Endodermal cell (in vitro differentiated cells): ENCODE measurements at regions not wholly inside any gene's neighbourhood (a gene's known extent, or its start where the extent isn't known, plus 50 kb on each side); places are given as distances from the start of the nearest gene placed in this dataset.

Experiments
- DNase-seq: peaks from one replicate; pipeline ENCODE4 v3.0.0-alpha.2; 2017
- H3K27ac ChIP-seq: 2 replicates; pipeline ENCODE4 v1.5.1; 2013; ENCODE audit warnings: mild to moderate bottlenecking, low read depth, low read length, moderate library complexity
- H3K27me3 ChIP-seq: 2 replicates; pipeline ENCODE4 v1.6.1; 2013; ENCODE audit warnings: mild to moderate bottlenecking, low read length, moderate library complexity; ENCODE audit not compliant: insufficient read depth, control insufficient read depth, poor library complexity, severe bottlenecking
- H3K36me3 ChIP-seq: 2 replicates; pipeline ENCODE4 v1.7.0; 2013; ENCODE audit warnings: mild to moderate bottlenecking, low read length, moderate library complexity; ENCODE audit not compliant: control insufficient read depth, insufficient read depth
- H3K4me1 ChIP-seq: one replicate; pipeline ENCODE4 v1.7.0; 2013; ENCODE audit warnings: low read length; ENCODE audit not compliant: control insufficient read depth, insufficient read depth
- H3K4me3 ChIP-seq: 2 replicates; pipeline ENCODE4 v1.5.1; 2013; ENCODE audit warnings: mild to moderate bottlenecking, low read length, moderate library complexity
- H3K9ac ChIP-seq: 2 replicates; pipeline ENCODE4 v1.6.1; 2013; ENCODE audit warnings: mild to moderate bottlenecking, low read length, moderate library complexity; ENCODE audit not compliant: poor library complexity, severe bottlenecking; ENCODE audit errors: extremely low read depth
- H3K9me3 ChIP-seq: 2 replicates; pipeline ENCODE4 v1.6.1; 2013; ENCODE audit warnings: mild to moderate bottlenecking, low read length, moderate library complexity; ENCODE audit not compliant: control insufficient read depth
- H3K27ac Mint-ChIP-seq: 2 replicates; pipeline ENCODE4 v1.8.0; 2020; ENCODE audit warnings: mixed read lengths
- H3K27me3 Mint-ChIP-seq: 2 replicates; pipeline ENCODE4 v1.8.0; 2021; ENCODE audit warnings: mild to moderate bottlenecking, mixed read lengths; ENCODE audit not compliant: insufficient read depth
- H3K36me3 Mint-ChIP-seq: 2 replicates; pipeline ENCODE4 v1.8.0; 2020; ENCODE audit warnings: low read depth, mixed read lengths
- H3K4me1 Mint-ChIP-seq: 2 replicates; pipeline ENCODE4 v1.8.0; 2020; ENCODE audit warnings: mixed read lengths
- H3K4me3 Mint-ChIP-seq: 2 replicates; pipeline ENCODE4 v1.8.0; 2020; ENCODE audit warnings: mild to moderate bottlenecking, moderate library complexity, mixed read lengths
- H3K9me3 Mint-ChIP-seq: 2 replicates; pipeline ENCODE4 v1.8.0; 2020; ENCODE audit warnings: mild to moderate bottlenecking, mixed read lengths
- WGBS, 2 experiments: methylation state at CpG; one replicate each; pipeline versions ENCODE4 v1.1.5 to v1.1.7; 2013; ENCODE audit warnings: missing lambda C conversion rate in 2 of 2, mixed read lengths in 1 of 2; ENCODE audit not compliant: insufficient coverage in 1 of 2, insufficient read length in 1 of 2; 5-methylcytosine and 5-hydroxymethylcytosine counted together
- TF ChIP-seq, protein P1 (sequence below): fragments of 200-600 bp; sonication (generic); conservative IDR thresholded peaks from 2 replicates; pipeline ENCODE4 v1.5.0; 2021; ENCODE audit warnings: antibody characterized with exemption, mild to moderate bottlenecking

DNA sequence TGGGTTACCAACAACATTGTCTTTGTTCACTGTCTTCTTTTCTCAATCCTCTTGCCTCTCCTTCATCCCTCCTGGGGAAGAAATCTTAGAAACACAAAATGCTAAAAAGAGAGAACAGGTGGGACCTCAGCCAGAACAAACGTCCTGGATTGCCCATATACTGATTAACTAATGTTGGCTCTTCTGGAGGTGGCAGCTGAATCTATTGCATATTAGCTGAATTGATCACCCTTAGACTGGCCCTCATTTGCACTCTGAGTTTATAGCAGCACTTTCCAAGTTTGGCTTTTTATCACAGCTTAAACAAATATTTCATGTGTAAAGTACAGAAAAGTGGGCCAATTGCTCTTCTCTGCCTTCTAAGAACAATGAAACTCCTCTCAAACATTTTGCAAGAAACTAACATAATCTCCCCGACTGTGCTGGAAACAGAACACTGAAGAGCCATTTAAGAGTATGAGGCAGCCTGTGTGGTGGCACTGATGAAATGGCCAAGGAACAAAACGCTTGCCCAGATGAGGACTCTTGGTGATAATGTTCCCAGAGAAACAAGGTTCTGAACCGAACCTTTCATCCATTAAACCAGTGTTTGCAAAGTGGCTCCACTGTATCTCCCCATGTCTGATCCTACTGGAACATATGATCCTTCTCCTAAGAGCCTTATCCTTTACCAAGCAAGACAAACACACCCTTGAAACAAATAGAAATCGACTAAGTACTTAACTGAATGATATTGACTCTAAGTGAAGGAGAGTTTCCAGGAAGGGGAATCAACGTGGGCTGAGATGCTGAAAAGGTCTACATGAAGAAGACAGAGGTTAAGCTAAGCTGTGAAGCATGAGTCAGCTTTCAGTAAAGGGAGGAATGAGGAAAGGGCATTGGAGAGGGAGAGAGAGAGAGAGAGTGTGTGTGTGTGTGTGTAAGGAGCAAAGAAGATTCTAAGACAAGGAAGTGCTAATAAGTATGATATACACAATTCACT is 83.2 kb upstream of the LIFR start:
- Histone ChIP-seq H3K4me1 (no peaks in the 10 kb centered on the region), H3K36me3 (no peaks in the 10 kb centered on the region), H3K4me3 (no peak overlapping the region), H3K27ac (no peak overlapping the region), H3K9me3 (peaks cover 7% of the 10 kb centered on the region), H3K9ac (no peak overlapping the region), H3K27me3 (no peaks in the 10 kb centered on the region)
- no peaks in the 10 kb centered on the region for H3K36me3 Mint-ChIP-seq
- H3K27me3 Mint-ChIP-seq = peaks cover 2% of the 10 kb centered on the region
- no peak for DNase-seq
- 72 to 81% methylated on average over 4 to 6 of the region's 6 CpGs for WGBS, 2 experiments
- peaks cover 16% of the 10 kb centered on the region for H3K4me1 Mint-ChIP-seq
- H3K9me3 Mint-ChIP-seq = no peaks in the 10 kb centered on the region
- H3K4me3 Mint-ChIP-seq = no peak overlapping the region
- H3K27ac Mint-ChIP-seq = no peak overlapping the region
- TF ChIP-seq, protein P1, sequence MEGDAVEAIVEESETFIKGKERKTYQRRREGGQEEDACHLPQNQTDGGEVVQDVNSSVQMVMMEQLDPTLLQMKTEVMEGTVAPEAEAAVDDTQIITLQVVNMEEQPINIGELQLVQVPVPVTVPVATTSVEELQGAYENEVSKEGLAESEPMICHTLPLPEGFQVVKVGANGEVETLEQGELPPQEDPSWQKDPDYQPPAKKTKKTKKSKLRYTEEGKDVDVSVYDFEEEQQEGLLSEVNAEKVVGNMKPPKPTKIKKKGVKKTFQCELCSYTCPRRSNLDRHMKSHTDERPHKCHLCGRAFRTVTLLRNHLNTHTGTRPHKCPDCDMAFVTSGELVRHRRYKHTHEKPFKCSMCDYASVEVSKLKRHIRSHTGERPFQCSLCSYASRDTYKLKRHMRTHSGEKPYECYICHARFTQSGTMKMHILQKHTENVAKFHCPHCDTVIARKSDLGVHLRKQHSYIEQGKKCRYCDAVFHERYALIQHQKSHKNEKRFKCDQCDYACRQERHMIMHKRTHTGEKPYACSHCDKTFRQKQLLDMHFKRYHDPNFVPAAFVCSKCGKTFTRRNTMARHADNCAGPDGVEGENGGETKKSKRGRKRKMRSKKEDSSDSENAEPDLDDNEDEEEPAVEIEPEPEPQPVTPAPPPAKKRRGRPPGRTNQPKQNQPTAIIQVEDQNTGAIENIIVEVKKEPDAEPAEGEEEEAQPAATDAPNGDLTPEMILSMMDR = no peak

DNA sequence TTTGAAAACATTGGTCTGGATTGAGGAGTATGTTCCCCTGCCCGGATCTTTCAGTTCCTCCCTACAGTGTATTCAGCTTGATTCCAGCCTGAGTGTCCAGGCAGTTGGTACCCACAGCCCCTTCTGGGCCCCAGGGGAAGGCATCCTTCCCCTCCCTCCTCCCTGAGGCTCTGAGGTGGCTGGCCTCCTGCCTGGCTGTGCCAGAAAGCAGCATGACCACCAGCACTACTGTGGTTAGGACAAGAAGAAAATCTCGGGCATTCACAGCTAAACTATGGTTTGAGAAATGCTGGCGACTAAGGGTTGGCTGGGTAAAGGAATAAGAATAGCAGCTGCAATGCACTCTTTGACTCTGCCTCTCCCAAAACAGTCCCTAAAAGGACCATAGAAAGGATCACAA is 84.6 kb upstream of the LIFR start:
- H3K27ac Mint-ChIP-seq = no peak overlapping the region
- WGBS, 2 experiments = 67 to 96% methylated on average over 1 to 3 of the region's 3 CpGs

DNA sequence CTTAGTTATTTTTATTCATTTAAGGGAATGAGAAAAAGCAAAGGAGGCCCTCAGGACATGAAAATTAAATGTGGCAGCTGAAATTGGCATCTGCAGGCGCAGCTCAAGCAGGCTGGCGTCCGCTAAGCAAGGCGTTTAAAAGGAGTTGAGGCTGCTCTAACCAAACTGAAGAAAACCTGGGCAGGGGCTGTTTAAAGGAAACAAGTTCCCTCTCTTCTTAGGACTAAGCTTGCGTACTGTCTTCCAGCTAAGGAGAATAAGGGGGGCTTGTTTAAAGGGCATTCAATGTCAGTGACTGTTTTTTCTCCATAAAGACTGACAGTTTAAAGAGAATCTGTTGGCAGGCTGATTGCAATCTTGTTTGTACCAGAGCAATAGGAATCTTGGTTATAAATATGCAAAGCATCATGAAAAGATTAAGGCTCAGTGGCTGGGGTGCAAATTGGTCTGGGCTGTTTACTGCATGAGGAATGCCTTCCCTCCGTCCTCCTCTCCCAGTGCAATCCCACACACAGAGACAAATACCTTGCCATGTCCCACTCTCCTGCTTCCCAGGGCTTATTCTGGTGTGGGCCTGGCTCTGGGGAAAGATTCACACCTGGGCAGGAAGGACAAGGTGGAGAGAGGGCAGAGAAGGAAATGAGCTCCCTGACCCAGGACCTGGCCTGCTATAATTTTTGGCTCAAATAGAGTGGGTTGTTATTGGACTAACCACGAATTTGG is 85.9 kb upstream of the LIFR start:
- Mint-ChIP-seq H3K9me3 (no peaks in the 10 kb centered on the region), H3K4me1 (peaks cover 16% of the 10 kb centered on the region), H3K4me3 (no peak overlapping the region), H3K27ac (no peak overlapping the region), H3K36me3 (no peaks in the 10 kb centered on the region), H3K27me3 (peaks cover 2% of the 10 kb centered on the region)
- DNase-seq = peak; percentile 41
- H3K4me3 ChIP-seq = no peak overlapping the region
- H3K9me3 ChIP-seq = peaks cover 10% of the 10 kb centered on the region
- H3K4me1 ChIP-seq = no peaks in the 10 kb centered on the region
- no peaks in the 10 kb centered on the region for H3K27me3 ChIP-seq
- H3K9ac ChIP-seq = no peak overlapping the region
- WGBS, 2 experiments = 79 to 83% methylated on average over 4 to 7 of the region's 7 CpGs
- H3K27ac ChIP-seq = no peak overlapping the region
- TF ChIP-seq, protein P1 = no peak
- no peaks in the 10 kb centered on the region for H3K36me3 ChIP-seq

More for the DNA sequence above, 84.6 kb upstream of the LIFR start:
- Mint-ChIP-seq H3K4me1 (peaks cover 16% of the 10 kb centered on the region), H3K9me3 (no peaks in the 10 kb centered on the region), H3K4me3 (no peak overlapping the region), H3K27me3 (peaks cover 2% of the 10 kb centered on the region), H3K36me3 (no peaks in the 10 kb centered on the region)
- Histone ChIP-seq H3K9me3 (peaks cover 10% of the 10 kb centered on the region), H3K36me3 (no peaks in the 10 kb centered on the region), H3K27me3 (no peaks in the 10 kb centered on the region), H3K27ac (no peak overlapping the region), H3K4me1 (no peaks in the 10 kb centered on the region), H3K9ac (no peak overlapping the region), H3K4me3 (no peak overlapping the region)
- DNase-seq = no peak
- TF ChIP-seq, protein P1 = no peak
